SIG-M5 treated with dmso at 0.1 percent for 504 hours (cell line): ENCODE measurements at regions not wholly inside any gene's neighbourhood (a gene's known extent, or its start where the extent isn't known, plus 50 kb on each side); places are given as distances from the start of the nearest gene placed in this dataset.
A peak's percentile ranks its signal among the peaks of the same experiment; 100 is the strongest.

Experiments used
- DNase-seq: peaks from one replicate; lab custom pipeline; 2025; ENCODE audit not compliant: unreplicated experiment; lab: John Stamatoyannopoulos, UW

- no peak for DNase-seq
Measured at GRCh38 chr1:238088560-238089290, 198.0 kb upstream of the ZP4 start.

- no peak for DNase-seq
Measured at GRCh38 chr1:238073991-238074390, 183.3 kb upstream of the ZP4 start.

GRCh38 chr1:238071061-238071460 lies 180.3 kb upstream of the ZP4 start:
- no peak for DNase-seq

GRCh38 chr1:238063454-238063853 lies 172.7 kb upstream of the ZP4 start:
- DNase-seq = no peak

- DNase-seq = no peak
Measured at GRCh38 chr1:238061967-238062613, 171.4 kb upstream of the ZP4 start.

- no peak for DNase-seq
Measured at GRCh38 chr1:238060061-238060460, 169.3 kb upstream of the ZP4 start.

GRCh38 chr1:238052496-238053266 lies 162.0 kb upstream of the ZP4 start:
- DNase-seq = no peak

GRCh38 chr1:238029126-238029525 lies 138.4 kb upstream of the ZP4 start:
- DNase-seq = no peak

GRCh38 chr1:238027366-238027765 lies 136.6 kb upstream of the ZP4 start:
- no peak for DNase-seq

GRCh38 chr1:238023137-238023536 lies 132.4 kb upstream of the ZP4 start:
- DNase-seq = no peak

- DNase-seq = no peak
Measured at GRCh38 chr1:238018214-238018613, 127.5 kb upstream of the ZP4 start.

GRCh38 chr1:238006779-238007178 lies 116.1 kb upstream of the ZP4 start:
- DNase-seq = no peak

- peak; percentile 41 for DNase-seq
Measured at GRCh38 chr1:238005116-238005515, 114.4 kb upstream of the ZP4 start.

- no peak for DNase-seq
Measured at GRCh38 chr1:238001818-238002217, 111.1 kb upstream of the ZP4 start.

GRCh38 chr1:237999426-238000052 lies 108.8 kb upstream of the ZP4 start:
- no peak for DNase-seq

GRCh38 chr1:237998581-237998980 lies 107.9 kb upstream of the ZP4 start:
- DNase-seq = no peak

GRCh38 chr1:237983496-237983895 lies 92.8 kb upstream of the ZP4 start:
- no peak for DNase-seq

- peak; percentile 60 for DNase-seq
Measured at GRCh38 chr1:237981223-237981622, 90.5 kb upstream of the ZP4 start.

- no peak for DNase-seq
Measured at GRCh38 chr1:237976331-237976730, 85.6 kb upstream of the ZP4 start.

- no peak for DNase-seq
Measured at GRCh38 chr1:237975903-237976302, 85.2 kb upstream of the ZP4 start.

GRCh38 chr1:237975376-237975775 lies 84.7 kb upstream of the ZP4 start:
- peak; percentile 86 for DNase-seq

GRCh38 chr1:237972186-237972585 lies 81.5 kb upstream of the ZP4 start:
- no peak for DNase-seq
